ENCODE measurements at regions not wholly inside any gene's neighbourhood (a gene's known extent, or its start where the extent isn't known, plus 50 kb on each side); places are given as distances from the start of the nearest gene placed in this dataset.

DNA sequence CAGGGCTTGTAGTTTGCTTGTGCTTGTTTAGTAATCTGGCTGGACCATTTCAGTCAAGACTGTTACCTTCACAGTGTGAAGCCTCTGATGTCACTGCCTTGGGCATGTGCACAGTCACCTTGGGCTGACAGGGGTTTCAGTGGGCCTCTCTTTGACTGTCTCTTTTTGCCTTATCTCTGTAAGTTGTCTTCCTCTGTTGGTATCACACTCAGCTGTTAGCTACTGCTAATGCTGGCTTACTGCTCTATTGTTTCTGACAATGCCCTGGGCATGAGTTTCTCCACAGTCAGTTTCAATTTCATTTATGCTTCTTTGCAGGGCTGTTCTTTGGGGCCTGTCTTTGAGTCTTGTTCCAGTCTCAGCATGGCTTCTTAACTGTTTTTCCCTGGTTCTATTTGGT, 201.9 kb upstream of the SHH start:
- Histone ChIP-seq H3K79me2 (ENCODE audit: control insufficient read depth, insufficient read depth, low read length) (no peaks in the 10 kb centered on the region), H3K4me1 (ENCODE audit: control insufficient read depth in 2 of 2, insufficient read depth in 2 of 2, low read length in 2 of 2) (no peaks in the 10 kb centered on the region), H3K27ac (ENCODE audit: low read length in 2 of 2) (no peak overlapping the region), H2AFZ (ENCODE audit: insufficient read depth, low read depth, low read length, poor library complexity, severe bottlenecking) (no peak overlapping the region), H3K9ac (ENCODE audit: low read length) (no peak overlapping the region), H3K9me3 (ENCODE audit: control extremely low read depth in 1 of 3, control insufficient read depth in 2 of 3, insufficient read depth in 1 of 3, low read length in 2 of 3) (peaks cover 0 to 7% (median 0%) of the 10 kb centered on the region in 3 donors), H3K36me3 (replicated peaks in 1 of 2; ENCODE audit: control extremely low read depth in 1 of 2, control insufficient read depth in 1 of 2, extremely low read depth in 1 of 2, insufficient read depth in 2 of 2, low read length in 1 of 2) (no peaks in the 10 kb centered on the region), H3K4me3 (ENCODE audit: control extremely low read depth in 1 of 5, extremely low read depth in 1 of 5, insufficient read depth in 1 of 5, low read depth in 2 of 5, low read length in 4 of 5) (no peak overlapping the region), H4K20me1 (ENCODE audit: control insufficient read depth, insufficient read depth, low read length, poor library complexity, severe bottlenecking) (no peaks in the 10 kb centered on the region), H3K4me2 (replicated peaks; ENCODE audit: low read depth, low read length, poor library complexity, severe bottlenecking) (no peak overlapping the region), H3K27me3 (replicated peaks in 1 of 4; ENCODE audit: control extremely low read depth in 1 of 4, control insufficient read depth in 3 of 4, insufficient read depth in 4 of 4, low read length in 3 of 4) (no peaks in the 10 kb centered on the region)
- Mint-ChIP-seq H3K9me3 (ENCODE audit: insufficient read depth) (peaks cover 3% of the 10 kb centered on the region), H3K4me1 (no peaks in the 10 kb centered on the region), H3K27ac (no peak overlapping the region), H3K4me3 (no peak overlapping the region), H3K27me3 (peaks cover 3% of the 10 kb centered on the region)
- CTCF ChIA-PET, result no interaction called here
- intact Hi-C loops (cut with micrococcal nuclease), result no loop called here
- no peak for DNase-seq
- TF ChIP-seq, protein P1, sequence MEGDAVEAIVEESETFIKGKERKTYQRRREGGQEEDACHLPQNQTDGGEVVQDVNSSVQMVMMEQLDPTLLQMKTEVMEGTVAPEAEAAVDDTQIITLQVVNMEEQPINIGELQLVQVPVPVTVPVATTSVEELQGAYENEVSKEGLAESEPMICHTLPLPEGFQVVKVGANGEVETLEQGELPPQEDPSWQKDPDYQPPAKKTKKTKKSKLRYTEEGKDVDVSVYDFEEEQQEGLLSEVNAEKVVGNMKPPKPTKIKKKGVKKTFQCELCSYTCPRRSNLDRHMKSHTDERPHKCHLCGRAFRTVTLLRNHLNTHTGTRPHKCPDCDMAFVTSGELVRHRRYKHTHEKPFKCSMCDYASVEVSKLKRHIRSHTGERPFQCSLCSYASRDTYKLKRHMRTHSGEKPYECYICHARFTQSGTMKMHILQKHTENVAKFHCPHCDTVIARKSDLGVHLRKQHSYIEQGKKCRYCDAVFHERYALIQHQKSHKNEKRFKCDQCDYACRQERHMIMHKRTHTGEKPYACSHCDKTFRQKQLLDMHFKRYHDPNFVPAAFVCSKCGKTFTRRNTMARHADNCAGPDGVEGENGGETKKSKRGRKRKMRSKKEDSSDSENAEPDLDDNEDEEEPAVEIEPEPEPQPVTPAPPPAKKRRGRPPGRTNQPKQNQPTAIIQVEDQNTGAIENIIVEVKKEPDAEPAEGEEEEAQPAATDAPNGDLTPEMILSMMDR (IDR thresholded peaks at IDR 0.05), result no peak
- no peak for TF ChIP-seq EZH2 (IDR thresholded peaks at IDR 0.05; ENCODE audit: borderline replicate concordance, insufficient read depth, low read depth, low read length, poor library complexity, severe bottlenecking)
- ATAC-seq (ENCODE audit: low read depth), result no peak
- POLR2A ChIA-PET, result no interaction called here

DNA sequence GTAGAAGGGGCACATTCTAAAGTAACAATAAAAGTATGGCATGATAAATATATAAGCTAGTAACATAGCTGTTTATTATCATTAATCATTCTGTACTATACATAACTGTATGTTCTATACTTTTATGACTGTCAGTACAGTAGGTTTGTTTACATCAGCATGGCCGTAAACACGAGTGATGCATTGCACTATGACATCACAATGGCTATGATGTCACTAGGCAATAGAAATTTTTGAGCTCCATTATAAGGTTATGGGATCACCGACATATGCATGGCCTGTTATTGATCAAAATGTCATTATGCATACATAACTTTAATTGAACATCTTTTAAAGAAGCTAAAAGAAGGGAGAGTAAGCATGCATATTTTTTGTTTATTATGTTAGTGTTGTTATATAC, 200.1 kb upstream of the SHH start:
- intact Hi-C loops (cut with micrococcal nuclease), result no loop called here
- CTCF ChIA-PET, result no interaction called here

More for the DNA sequence above, 200.1 kb upstream of the SHH start:
- Histone ChIP-seq H3K36me3 (replicated peaks in 1 of 2; ENCODE audit: control extremely low read depth in 1 of 2, control insufficient read depth in 1 of 2, extremely low read depth in 1 of 2, insufficient read depth in 2 of 2, low read length in 1 of 2) (no peaks in the 10 kb centered on the region), H2AFZ (ENCODE audit: insufficient read depth, low read depth, low read length, poor library complexity, severe bottlenecking) (no peak overlapping the region), H3K9ac (ENCODE audit: low read length) (no peak overlapping the region), H3K4me1 (ENCODE audit: control insufficient read depth in 2 of 2, insufficient read depth in 2 of 2, low read length in 2 of 2) (no peaks in the 10 kb centered on the region), H3K79me2 (ENCODE audit: control insufficient read depth, insufficient read depth, low read length) (no peaks in the 10 kb centered on the region), H3K9me3 (ENCODE audit: control extremely low read depth in 1 of 3, control insufficient read depth in 2 of 3, insufficient read depth in 1 of 3, low read length in 2 of 3) (peaks cover 0 to 7% (median 0%) of the 10 kb centered on the region in 3 donors), H3K4me2 (replicated peaks; ENCODE audit: low read depth, low read length, poor library complexity, severe bottlenecking) (no peak overlapping the region), H3K27me3 (replicated peaks in 1 of 4; ENCODE audit: control extremely low read depth in 1 of 4, control insufficient read depth in 3 of 4, insufficient read depth in 4 of 4, low read length in 3 of 4) (no peaks in the 10 kb centered on the region), H3K27ac (ENCODE audit: low read length in 2 of 2) (no peak overlapping the region), H3K4me3 (ENCODE audit: control extremely low read depth in 1 of 5, extremely low read depth in 1 of 5, insufficient read depth in 1 of 5, low read depth in 2 of 5, low read length in 4 of 5) (no peak overlapping the region), H4K20me1 (ENCODE audit: control insufficient read depth, insufficient read depth, low read length, poor library complexity, severe bottlenecking) (no peaks in the 10 kb centered on the region)
- 100% methylated on average over 2 of the region's 3 CpGs for WGBS (ENCODE audit: insufficient coverage)
- no peaks in the 10 kb centered on the region for H3K4me1 Mint-ChIP-seq
- POLR2A ChIA-PET, result no interaction called here
- ATAC-seq (ENCODE audit: low read depth) (no peak), DNase-seq (no peak)
- H3K27ac Mint-ChIP-seq, result no peak overlapping the region
- H3K27me3 Mint-ChIP-seq, result no peaks in the 10 kb centered on the region
- no peak for TF ChIP-seq EZH2 (IDR thresholded peaks at IDR 0.05; ENCODE audit: borderline replicate concordance, insufficient read depth, low read depth, low read length, poor library complexity, severe bottlenecking)
- TF ChIP-seq, protein P1 (IDR thresholded peaks at IDR 0.05), result no peak
- H3K9me3 Mint-ChIP-seq (ENCODE audit: insufficient read depth), result peaks cover 5% of the 10 kb centered on the region
- no peak overlapping the region for H3K4me3 Mint-ChIP-seq

Measured in B cell (primary cell).